ENCODE measurements at regions not wholly inside any gene's neighbourhood (a gene's known extent, or its start where the extent isn't known, plus 50 kb on each side); places are given as distances from the start of the nearest gene placed in this dataset.

DNA sequence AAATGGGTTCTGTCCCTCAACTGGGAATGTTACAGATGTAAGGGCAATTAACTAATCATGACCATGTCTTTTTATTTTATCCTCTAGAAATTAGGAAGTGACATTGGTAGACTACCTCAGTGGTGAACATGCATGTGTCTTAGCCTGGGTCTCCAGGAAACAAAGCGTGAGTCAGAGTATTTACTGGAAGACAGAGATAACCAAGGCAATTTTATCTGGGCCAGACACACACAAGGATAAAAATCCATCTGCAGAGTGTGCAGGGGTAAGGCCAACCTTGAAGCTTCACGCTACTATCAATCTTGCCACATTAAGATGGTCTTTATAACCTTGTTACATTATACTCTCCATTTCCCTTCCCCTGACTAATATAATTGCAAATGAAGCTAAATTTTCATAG is 487.5 kb downstream of the SUCLG1 start (continued):
- TF ChIP-seq, protein P1, sequence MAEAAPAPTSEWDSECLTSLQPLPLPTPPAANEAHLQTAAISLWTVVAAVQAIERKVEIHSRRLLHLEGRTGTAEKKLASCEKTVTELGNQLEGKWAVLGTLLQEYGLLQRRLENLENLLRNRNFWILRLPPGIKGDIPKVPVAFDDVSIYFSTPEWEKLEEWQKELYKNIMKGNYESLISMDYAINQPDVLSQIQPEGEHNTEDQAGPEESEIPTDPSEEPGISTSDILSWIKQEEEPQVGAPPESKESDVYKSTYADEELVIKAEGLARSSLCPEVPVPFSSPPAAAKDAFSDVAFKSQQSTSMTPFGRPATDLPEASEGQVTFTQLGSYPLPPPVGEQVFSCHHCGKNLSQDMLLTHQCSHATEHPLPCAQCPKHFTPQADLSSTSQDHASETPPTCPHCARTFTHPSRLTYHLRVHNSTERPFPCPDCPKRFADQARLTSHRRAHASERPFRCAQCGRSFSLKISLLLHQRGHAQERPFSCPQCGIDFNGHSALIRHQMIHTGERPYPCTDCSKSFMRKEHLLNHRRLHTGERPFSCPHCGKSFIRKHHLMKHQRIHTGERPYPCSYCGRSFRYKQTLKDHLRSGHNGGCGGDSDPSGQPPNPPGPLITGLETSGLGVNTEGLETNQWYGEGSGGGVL (CRISPR knock-in tag; IDR thresholded peaks at IDR 0.05), result no peak
- TF ChIP-seq HLTF (IDR thresholded peaks at IDR 0.05), result 0 out of 2 replicates have a peak, but pooled peaks have one; percentile 49
- TF ChIP-seq ZFP30 (CRISPR knock-in tag; IDR thresholded peaks at IDR 0.05; ENCODE audit: borderline replicate concordance), result no peak
- TF ChIP-seq KDM4B (IDR thresholded peaks at IDR 0.05; ENCODE audit: borderline replicate concordance in 2 of 2, low read depth in 1 of 2), result no peak
- TF ChIP-seq ILF3 (IDR thresholded peaks at IDR 0.05; ENCODE audit: borderline replicate concordance), result peak; percentile 90
- no peak for TF ChIP-seq GTF2E2 (tag; IDR thresholded peaks at IDR 0.05)
- no peak for TF ChIP-seq ZNF778 (CRISPR knock-in tag; IDR thresholded peaks at IDR 0.05)
- TF ChIP-seq KDM5B (IDR thresholded peaks at IDR 0.05; ENCODE audit: insufficient replicate concordance, low read depth, low read length), result no peak
- TF ChIP-seq NFYB (IDR thresholded peaks at IDR 0.05; ENCODE audit: extremely low read depth, insufficient read length), result no peak
- TF ChIP-seq MAFF (IDR thresholded peaks at IDR 0.05; ENCODE audit: low read length), result peak; percentile 18; the same call in 1 of the 2 replicates
- TF ChIP-seq THAP12 (CRISPR knock-in tag; IDR thresholded peaks at IDR 0.05), result no peak
- TF ChIP-seq ZSCAN32 (CRISPR knock-in tag; IDR thresholded peaks at IDR 0.05), result no peak
- peak; percentile 95 for TF ChIP-seq SMAD4 (CRISPR knock-in tag; conservative IDR thresholded peaks at IDR 0.05)
- no peak for TF ChIP-seq ZFP1 (CRISPR knock-in tag; IDR thresholded peaks at IDR 0.05)
- TF ChIP-seq KHSRP (IDR thresholded peaks at IDR 0.05), result peak; percentile 69
- TF ChIP-seq EZH2 (IDR thresholded peaks at IDR 0.05; ENCODE audit: borderline replicate concordance, low read depth, low read length), result no peak
- no peak for TF ChIP-seq CEBPG (CRISPR knock-in tag; IDR thresholded peaks at IDR 0.05)
- no peak for TF ChIP-seq CEBPG (tag; conservative IDR thresholded peaks at IDR 0.05 in 1 of 2, IDR thresholded peaks at IDR 0.05 in 1 of 2)
- TF ChIP-seq ZNF699 (CRISPR knock-in tag; IDR thresholded peaks at IDR 0.05; ENCODE audit: insufficient replicate concordance), result no peak
- peak; percentile 99 for TF ChIP-seq CBFA2T3 (IDR thresholded peaks at IDR 0.05)
- TF ChIP-seq ZNF445 (CRISPR knock-in tag; IDR thresholded peaks at IDR 0.05; ENCODE audit: low read depth), result no peak
- TF ChIP-seq ZNF639 (CRISPR knock-in tag; conservative IDR thresholded peaks at IDR 0.05 in 1 of 2, IDR thresholded peaks at IDR 0.05 in 1 of 2), result no peak
- no peak for TF ChIP-seq RBM22 (IDR thresholded peaks at IDR 0.05; ENCODE audit: low read depth, low read length, poor library complexity, severe bottlenecking)
- no peak for TF ChIP-seq HMG20B (CRISPR knock-in tag; IDR thresholded peaks at IDR 0.05)
